CD4-positive, alpha-beta T cell treated with Interleukin-12 subunit alpha and Interleukin-12 subunit beta, for 1 hour (primary cell): ENCODE measurements at regions not wholly inside any gene's neighbourhood (a gene's known extent, or its start where the extent isn't known, plus 50 kb on each side); places are given as distances from the start of the nearest gene placed in this dataset.
"Not testable (repeated sequence)": the region's sequence is repeated elsewhere in the genome, so short reads cannot be mapped to it uniquely, and the experiment has no call there.

Source experiments
- DNase-seq: peaks from one replicate; pipeline ENCODE4 v3.0.0-alpha.2; 2020

DNA sequence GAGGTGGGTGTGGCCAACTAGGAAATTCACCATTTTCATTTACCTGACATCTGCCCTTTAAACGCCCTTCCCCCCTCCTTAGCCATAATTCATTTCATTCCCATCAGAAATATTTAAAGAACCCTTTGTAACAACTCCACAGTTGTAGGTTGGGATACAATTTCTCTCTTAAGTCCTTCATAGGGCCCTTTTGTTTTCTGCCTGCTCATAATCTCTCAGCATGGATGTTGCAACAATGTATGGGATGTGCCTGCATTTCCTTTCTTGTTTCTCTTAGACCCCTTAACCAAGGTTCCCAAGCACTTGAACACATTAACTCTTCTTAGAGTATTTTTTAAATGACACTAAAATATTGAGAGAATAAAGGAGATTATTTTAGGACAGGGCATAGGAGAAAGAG, 51.7 kb upstream of the MYO10 start:
- no peak for DNase-seq

DNA sequence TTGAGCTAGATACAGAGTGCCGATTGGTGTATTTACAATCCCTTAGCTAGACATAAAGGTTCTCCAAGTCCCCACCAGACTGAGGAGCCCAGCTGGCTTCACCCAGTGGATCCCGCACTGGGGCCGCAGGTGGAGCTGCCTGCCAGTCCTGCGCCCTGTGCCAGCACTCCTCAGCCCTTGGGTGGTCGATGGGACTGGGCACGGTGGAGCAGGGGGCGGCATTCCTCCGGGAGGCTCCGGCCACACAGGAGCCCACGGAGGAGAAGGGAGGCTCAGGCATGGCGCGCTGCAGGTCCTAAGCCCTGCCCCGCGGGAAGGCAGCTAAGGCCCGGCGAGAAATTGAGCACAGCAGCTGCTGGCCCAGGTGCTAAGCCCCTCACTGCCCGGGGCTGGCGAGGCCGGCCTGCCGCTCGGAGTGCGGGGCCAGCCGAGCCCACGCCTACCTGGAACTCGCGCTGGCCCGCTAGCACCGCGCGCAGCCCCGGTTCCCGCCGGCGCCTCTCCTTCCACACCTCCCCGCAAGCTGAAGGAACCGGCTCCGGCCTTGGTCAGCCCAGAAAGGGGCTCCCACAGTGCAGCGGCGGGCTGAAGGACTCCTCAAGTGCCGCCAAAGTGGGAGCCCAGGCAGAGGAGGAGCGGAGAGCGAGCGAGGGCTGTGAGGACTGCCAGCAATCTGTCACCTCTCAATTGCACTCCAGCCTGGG, 54.9 kb upstream of the MYO10 start:
- not testable (repeated sequence) for DNase-seq

DNA sequence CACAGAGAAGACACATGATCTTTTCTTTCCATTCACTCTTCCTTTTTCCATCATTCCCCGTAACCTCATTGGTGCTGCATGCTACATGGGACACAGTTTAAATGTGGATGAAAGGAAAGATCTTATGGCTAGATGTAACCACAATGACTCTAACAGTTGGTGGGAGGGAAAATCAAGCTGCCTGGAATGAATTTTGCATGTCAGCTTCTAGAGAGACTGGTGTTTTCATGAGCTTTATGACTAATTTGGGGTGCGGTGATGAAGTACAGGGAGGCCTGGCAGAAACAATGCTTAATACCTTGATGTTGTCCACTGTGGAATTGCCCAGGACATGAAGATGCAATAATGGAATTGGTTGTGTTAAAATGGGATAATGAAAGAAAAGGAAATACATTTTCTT, 55.9 kb upstream of the MYO10 start:
- no peak for DNase-seq

DNA sequence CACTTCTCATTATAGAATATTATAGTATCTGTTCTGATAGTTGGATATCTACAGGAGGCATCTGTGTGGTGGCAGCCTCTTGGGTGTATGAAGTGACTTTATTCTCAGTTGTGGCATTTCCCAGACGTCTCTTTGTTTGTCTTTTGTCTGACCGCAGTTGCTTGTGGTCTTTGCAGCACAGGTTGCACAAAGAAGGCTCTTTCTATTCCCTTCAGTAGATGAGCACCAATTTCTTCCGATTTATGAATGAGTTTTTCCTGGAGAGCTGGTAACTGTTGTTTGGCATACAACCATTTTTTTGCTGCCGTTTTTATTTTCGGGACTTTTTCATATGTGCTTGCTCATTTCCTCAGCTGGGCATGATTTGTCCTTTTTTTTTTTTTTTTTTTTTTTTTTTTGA, 56.4 kb upstream of the MYO10 start:
- no peak for DNase-seq

DNA sequence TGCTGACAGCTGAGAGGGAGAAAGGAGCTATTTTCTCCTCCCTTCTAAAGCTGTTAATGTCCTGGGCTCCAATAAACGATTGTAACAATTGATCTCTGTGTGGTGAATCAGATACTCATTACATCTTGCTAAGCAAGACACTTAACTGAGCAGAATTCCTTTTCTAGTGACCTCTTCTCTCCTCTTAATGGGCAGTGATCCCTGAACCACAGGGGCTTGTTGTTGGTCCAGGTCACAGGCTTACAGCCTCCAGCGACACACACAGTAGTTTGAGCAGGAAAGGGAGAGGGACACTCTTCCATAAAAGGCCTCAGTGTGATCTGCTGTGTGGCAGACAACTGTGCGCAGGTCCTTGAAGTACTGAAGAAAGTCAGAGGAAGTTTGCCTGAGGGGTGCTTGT, 58.5 kb upstream of the MYO10 start:
- DNase-seq = no peak

DNA sequence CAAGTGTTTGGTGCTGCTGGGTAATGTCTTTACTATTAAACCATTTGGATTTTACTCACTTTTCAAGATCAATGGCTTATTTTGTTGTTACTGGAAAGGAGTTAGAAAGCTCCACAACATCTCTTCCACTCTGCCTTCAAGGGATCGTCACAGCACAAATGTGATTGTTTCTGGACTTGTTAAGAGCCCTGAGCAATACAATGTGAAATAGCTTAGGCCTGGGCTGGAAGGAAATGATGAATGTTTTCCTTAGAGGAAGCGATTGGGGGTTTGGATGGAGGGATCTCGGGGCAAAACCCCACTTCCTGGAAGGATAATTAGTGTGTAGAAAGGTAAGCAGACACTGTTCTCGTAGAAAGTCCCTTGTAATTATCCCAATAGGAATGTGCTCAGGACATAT, 59.3 kb upstream of the MYO10 start:
- no peak for DNase-seq

DNA sequence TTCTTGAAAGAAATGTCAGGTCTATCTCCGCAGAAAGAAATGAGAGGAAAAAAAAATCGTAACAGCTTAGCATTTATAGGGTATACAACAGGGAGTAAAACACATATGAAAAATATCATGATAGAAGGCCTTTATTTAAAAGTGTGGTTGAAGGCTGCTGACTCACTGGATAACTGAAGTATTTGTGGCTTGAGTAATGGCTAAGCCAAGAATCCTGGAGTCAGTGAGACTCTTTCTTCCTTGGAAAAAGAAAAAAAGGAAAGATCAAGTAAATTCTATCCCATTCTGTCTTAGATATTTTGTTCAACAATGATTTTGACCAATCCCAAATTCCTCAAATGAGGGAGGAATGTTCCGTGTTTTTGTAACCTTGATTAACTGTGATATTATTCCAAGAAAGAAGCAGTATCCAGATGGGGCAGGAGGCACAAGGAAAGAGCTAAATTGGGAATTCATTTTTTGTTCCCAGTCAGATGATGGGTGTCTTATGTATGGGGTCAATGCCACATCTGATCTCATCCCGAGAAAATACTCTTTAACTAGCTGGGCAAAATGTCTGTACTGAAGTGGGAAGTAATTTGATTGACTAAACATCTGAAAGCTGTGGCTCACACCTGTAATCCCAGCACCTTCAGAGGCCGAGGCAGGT, 64.3 kb upstream of the MYO10 start:
- no peak for DNase-seq

DNA sequence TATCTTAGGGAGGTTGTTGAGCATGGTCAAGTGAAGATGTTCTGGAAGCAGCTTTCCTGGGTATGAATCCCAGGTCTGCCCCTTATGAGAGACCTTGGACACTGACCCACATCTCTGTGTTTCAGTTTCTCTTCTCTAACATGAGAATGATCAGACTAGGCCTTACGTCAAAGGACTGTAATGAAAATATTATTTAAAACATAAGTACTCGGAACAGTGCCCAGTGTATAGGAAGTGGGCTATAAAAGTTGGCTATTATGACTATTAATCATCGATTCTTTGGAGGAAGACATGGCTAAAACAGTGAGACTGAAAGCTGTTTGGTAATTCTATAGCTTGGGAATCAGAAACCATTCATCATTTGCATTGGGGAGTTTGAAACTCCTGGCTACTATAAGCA, 65.3 kb upstream of the MYO10 start:
- DNase-seq = no peak

DNA sequence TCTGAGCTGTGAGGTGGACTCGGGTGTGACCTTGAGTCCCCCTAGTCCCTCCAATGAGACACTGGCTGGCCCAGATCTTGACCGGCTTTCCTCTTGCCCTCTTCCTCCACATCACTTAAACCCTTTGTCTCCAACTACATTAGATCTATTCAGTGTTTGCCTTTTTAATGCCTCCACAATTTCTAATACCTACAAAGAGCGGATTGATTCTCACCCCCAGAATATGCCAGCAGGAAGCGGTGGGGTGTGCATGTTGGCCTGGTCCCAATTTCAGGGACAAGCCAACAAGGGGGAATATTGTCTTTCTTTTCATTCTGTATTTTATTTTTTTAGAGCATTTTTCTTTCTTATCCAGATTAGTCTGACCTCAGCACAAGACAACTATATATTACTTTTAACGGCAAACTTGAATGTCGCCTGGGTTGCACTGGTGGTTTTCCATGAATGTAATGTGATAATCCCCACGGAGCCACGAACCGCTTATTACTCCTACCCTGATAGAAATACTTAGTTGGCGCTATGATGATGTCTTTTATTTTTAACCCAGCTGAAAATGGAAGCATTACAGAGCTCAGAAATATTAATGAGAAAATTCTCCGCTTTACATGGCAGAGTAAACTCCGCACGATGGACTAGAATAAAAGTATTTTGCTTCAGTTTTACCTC, 68.5 kb upstream of the MYO10 start:
- no peak for DNase-seq

DNA sequence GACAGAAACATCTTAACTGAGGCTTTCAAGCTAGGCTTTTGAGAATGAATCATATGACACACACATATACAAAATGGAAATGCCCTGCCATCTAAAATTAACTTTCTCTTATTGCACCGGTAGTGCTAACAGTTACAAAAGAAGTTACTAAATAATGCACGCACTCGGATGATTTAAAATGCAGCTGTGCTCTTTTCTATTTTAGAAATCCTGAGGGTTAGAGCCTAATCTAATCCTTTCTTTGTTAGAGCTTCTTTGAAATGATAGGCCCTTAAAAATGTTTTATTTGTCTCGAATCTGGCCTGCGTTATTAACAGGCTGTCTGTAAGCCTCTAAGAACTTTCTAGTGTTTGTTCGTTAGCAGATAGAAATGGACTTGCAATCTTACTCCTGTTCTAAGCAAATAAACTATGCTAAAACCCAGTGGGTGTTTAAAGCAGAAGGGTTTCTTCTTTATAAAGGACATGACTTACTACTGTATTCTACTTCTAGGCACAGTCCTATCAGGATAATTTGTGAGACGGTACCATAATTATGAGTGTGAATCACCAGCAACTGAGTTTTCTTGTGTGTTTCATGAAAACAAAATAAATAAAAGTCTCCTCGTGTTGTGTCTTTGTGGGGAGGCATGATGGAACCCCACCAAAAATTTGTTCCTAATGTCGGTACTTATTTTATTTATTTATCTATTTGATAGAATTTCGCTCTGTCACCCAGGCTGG, 69.2 kb upstream of the MYO10 start:
- DNase-seq = no peak

DNA sequence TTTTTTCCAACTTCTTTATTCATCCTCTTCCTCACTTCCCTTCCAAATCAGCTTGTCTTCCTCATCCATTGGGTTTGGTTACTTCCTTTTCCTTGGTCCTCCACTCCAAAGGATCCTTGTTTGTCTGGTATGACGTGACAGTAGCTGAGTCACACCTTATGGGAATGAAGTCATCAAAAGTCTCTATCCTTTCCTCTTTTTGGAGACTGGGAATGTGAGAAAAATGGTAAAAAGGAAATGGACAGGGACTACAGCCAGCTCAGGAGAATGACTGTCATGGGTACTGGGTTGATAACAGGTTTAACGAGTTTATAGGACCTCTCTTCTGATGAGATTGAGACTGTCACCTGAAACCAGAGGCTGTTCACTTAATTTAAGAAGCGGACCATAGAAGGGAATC, 76.2 kb upstream of the MYO10 start:
- DNase-seq = no peak

DNA sequence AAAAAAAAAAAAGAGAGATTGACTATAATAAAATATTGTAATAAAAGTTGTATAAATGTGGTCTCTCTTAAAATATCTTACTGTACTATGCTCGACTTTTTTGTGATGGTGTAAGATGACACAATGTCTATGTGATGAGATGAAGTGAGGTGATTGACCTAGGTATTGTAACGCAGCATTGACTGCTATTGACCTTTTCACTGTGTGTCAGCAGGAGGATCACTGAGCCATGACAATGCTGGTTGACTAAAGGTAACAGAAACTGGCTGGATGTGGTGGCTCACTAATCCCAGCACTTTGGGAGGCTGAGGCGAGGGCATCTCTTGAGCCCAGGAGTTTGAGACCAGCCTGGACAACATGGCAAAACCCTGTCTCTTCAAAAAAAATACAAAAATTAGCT, 78.6 kb upstream of the MYO10 start:
- DNase-seq = no peak

DNA sequence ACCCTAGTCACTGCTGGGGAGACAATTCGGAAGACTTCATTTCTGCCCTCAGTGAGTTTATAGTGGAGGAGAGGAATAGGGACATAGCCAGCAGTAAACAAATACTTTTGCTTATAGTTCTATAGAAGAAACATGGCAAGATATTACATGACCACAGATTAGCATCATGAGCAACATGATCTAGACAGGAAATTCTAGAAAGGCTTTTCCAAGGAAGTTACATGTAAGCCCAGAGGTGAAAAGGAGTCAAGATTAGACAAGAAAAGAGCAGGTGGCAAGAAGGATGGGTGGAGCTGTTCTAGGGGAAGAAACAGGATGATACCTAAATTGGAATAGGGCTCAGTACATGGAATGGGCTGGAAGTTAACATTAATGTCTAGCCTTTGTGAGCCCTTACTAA, 82.8 kb upstream of the MYO10 start:
- DNase-seq = no peak

DNA sequence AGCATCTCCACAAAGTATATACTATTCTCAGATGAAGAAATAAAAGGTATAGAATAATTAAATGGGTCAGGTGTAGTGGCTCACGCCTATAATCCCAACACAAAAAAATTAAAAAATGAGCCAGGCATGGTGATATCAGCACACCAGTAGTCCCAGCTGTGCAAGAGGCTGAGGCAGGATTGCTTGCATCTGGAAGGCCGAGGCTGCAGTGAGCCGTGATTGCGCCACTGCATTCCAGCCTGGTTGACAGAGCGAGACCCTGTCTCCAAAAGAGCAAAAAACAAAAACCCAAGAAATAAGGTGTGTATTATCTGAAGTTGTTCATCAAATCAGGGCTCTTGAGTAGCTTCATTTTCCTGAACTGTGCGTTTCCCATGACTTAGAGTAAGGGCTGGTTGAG, 83.2 kb upstream of the MYO10 start:
- DNase-seq = no peak

DNA sequence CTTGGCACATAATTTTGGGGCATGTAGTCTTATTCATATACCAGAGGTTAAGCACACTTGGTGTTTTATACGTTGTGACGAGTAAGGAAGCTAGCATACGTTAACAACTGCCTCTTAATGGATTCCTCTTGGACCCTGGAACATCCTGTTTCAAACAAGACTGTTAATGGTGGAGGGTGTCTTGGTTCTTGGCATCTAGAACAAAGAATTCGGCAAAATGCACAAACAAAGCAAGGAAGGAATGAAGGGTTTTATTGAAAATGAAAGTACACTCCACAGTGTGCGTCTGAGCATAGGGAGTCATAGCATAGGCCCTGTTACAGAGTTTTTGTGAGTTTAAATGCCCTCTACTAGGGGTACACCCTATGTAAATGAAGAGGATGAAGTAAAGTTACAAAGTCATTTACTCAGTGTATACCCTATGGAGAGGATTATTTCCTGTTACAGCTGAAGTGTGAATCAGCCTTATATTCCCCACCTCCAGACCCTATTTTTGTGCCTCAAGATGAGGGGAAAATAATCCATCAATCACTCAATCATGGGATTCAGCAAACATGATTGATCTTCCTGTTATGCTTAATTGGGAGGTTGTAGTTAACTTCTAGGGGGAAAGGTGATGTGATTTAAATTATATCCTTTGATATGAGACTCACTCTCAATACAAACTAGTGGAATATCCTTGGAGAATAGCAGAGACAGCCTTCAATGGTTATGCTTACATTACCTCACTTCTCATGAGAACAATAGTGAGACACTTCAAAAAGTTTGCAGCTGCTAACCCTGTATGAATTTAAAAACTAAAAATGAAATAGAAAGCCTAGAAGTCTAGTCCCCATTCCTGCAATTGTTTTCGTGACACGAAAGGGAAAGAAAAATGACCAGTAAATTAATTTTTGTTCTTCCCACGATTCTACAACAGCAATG, 84.9 kb upstream of the MYO10 start:
- no peak for DNase-seq

DNA sequence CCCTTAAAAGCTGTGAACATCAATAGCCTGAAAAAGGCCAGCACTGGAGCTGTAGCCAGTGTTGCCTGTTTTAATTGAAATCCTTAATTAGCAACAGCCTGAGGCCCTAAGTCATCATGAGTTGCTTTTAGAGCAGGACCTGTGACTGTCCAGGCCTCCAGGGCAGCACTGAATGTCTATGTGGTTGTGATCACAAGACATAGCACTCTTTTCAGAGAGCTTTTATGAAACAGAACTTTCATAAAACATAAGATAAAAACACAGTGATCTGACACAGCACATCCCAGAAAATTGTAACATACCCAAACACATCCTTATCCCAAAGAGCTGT, 85.5 kb upstream of the MYO10 start:
- no peak for DNase-seq

DNA sequence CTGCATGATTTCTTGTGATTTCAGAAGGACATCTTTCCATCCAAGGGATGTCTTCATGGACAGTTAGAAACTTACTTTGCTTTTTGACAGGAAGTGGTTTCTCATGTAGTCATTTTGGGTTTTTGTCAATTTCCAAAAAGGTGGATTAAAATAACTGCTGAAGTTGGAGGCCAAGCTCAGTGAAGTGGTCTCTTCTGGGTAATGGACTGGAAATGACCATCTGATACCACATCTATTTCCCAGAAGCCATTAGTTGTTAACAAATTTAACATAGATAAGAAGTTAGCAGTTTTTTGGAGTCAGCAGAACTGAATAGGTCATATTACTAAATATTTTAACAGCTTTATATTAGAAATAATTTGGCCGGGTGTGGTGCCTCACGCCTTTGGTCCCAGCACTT, 86.2 kb upstream of the MYO10 start:
- DNase-seq = no peak

DNA sequence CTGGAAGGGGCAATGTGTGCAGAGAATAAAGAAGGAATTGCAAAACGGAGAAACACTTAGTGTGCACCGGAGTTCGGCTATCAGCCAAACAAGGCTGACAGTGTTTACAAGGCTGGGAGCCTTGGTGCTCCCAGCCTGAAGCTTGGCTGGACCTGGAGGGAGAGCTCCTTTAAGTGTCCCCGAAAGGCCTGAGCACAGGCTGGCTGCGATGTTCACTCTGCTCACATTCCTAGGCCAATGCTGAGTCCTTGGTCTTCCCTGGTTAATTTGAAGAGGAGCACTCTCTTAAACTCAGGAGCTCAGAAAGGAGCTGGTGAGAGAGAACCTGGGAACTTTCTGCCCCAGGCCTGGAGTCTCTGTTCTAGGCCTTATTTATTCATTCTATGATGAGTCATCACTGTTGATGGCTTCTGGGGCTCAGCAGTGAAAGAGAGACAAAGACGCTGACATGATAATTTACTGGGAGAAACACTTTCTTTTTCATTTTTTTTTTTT, 88.6 kb upstream of the MYO10 start:
- DNase-seq = no peak

DNA sequence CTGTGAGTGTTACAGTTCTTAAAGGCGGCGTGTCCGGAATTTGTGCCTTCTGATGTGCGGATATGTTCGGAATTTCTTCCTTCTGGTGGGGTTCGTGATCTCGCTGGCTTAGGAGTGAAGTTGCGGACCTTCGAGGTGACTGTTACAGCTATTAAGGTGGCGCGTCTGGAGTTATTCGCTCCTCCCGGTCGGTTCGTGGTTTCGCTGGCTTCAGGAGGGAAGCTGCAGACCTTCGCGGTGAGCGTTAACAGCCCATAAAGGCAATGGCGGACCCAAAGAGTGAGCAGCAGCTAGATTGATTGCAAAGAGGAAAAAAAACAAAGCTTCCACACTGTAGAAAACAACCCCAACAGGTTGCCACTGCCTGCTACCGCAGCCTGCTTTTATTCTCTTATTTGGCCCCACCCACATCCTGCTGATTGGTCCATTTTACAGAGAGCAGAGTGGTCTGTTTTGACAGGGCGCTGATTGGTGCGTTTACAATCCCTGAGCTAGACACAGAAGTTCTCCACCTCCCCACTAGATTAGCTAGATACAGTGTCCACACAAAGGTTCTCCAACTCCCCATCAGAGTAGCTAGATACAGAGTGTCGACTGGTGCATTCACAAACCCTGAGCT, 95.7 kb upstream of the MYO10 start:
- not testable (repeated sequence) for DNase-seq

DNA sequence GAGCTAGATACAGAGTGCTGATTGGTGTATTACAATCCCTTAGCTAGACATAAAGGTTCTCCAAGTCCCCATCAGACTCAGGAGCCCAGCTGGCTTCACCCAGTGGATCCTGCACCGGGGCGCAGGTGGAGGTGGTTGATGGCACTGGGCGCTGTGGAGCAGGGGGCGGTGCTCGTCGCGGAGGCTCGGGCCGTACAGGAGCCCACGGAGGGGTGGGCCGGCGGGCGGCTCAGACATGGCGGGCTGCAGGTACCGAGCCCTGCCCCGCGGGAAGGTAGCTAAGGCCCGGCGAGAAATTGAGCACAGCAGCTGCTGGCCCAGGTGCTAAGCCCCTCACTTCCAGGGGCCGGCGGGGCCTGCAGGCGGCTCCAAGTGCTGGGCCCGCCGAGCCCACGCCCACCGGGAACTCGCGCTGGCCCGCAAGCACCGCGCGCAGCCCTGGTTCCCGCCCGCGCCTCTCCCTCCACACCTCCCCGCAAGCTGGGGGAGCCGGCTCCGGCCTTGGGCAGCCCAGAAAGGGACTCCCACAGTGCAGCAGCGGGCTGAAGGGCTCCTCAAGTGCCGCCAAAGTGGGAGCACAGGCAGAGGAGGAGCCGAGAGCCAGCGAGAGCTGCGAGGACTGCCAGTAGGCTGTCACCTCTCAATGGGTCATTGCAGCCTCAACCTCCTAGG, 96.4 kb upstream of the MYO10 start:
- DNase-seq = not testable (repeated sequence)

DNA sequence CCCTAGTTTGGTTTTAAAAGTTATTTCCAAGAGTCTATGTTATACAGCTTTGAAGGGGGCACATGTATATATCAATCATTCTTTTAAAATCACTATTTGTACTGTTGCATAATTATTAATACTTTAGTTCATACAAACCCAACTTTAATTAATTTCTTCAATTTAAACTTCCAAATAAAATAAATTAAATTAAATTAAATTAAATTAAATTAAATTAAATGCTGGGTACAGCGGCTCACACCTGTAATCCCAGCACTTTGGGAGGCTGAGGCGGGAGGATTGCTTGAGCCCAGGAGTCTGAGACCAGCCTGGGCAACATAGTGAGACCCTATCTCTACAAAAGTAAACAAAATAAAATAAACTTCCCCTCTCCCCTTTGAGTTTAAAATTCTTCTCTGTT, 98.9 kb upstream of the MYO10 start:
- DNase-seq = not testable (repeated sequence)

DNA sequence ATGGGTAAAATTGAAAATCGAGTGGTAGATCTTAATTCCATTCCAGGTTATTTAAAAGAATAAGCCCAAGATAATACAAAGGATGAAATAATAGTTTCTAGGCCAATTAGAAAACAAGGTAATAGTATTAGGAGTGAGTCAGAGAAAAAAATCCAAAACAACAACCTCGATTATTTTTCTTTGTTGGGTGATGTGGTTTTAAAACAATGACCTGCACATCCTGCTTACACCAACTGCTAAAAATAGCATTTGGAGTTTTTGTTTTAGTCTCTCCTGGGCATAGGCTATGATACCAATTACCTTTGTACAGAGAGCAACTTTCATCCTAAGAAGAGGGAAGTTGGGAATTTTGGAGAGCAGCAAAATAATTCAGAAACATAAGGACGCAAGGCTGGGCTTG, 101.7 kb upstream of the MYO10 start:
- DNase-seq = no peak
